ENCODE measurements at regions not wholly inside any gene's neighbourhood (a gene's known extent, or its start where the extent isn't known, plus 50 kb on each side); places are given as distances from the start of the nearest gene placed in this dataset.

- H3K36me3 ChIP-seq: no peaks in the 10 kb centered on the region
- no peaks in the 10 kb centered on the region for H3K27me3 ChIP-seq
- no peaks in the 10 kb centered on the region for H3K4me1 ChIP-seq
- no peak overlapping the region for H3K27ac ChIP-seq
- no peaks in the 10 kb centered on the region for H3K9me3 ChIP-seq
- H3K4me3 ChIP-seq: no peak overlapping the region
- 69 to 70% methylated on average over 1 of the region's 1 CpG for WGBS, 2 donors
- TF ChIP-seq CTCF (IDR thresholded peaks at IDR 0.05) (no peak), EP300 (IDR thresholded peaks at IDR 0.05) (no peak), POLR2A (IDR thresholded peaks at IDR 0.05) (no peak)
- DNase-seq (ENCODE audit: low spot score in 2 of 2): no peak
Observed at GRCh38 chr4:36979533-36979932, 265.0 kb upstream of the NWD2 start.

GRCh38 chr4:36990128-36990872 lies 254.2 kb upstream of the NWD2 start:
- Histone ChIP-seq H3K27me3 (no peaks in the 10 kb centered on the region), H3K36me3 (no peaks in the 10 kb centered on the region), H3K9me3 (no peaks in the 10 kb centered on the region), H3K4me3 (no peak overlapping the region), H3K27ac (no peak overlapping the region), H3K4me1 (no peaks in the 10 kb centered on the region)
- TF ChIP-seq CTCF (IDR thresholded peaks at IDR 0.05) (no peak), POLR2A (IDR thresholded peaks at IDR 0.05) (no peak), EP300 (IDR thresholded peaks at IDR 0.05) (no peak)
- no peak for DNase-seq (ENCODE audit: low spot score in 2 of 2)
- 69 to 79% methylated on average over 3 of the region's 3 CpGs for WGBS, 2 donors

GRCh38 chr4:36997727-36998126 lies 246.8 kb upstream of the NWD2 start:
- Histone ChIP-seq H3K9me3 (no peaks in the 10 kb centered on the region), H3K36me3 (no peaks in the 10 kb centered on the region), H3K27ac (no peak overlapping the region), H3K4me3 (no peak overlapping the region), H3K27me3 (no peaks in the 10 kb centered on the region), H3K4me1 (no peaks in the 10 kb centered on the region)
- DNase-seq (ENCODE audit: low spot score in 2 of 2): no peak
- 66 to 71% methylated on average over 3 of the region's 3 CpGs for WGBS, 2 donors
- TF ChIP-seq POLR2A (IDR thresholded peaks at IDR 0.05): no peak
- no peak for TF ChIP-seq CTCF (IDR thresholded peaks at IDR 0.05)
- no peak for TF ChIP-seq EP300 (IDR thresholded peaks at IDR 0.05)

GRCh38 chr4:37000281-37000680 lies 244.3 kb upstream of the NWD2 start:
- Histone ChIP-seq H3K9me3 (no peaks in the 10 kb centered on the region), H3K36me3 (no peaks in the 10 kb centered on the region), H3K4me3 (no peak overlapping the region), H3K27me3 (no peaks in the 10 kb centered on the region), H3K4me1 (no peaks in the 10 kb centered on the region), H3K27ac (no peak overlapping the region)
- DNase-seq (ENCODE audit: low spot score in 2 of 2): no peak
- TF ChIP-seq EP300 (IDR thresholded peaks at IDR 0.05): no peak
- no peak for TF ChIP-seq CTCF (IDR thresholded peaks at IDR 0.05)
- 90 to 94% methylated on average over 2 of the region's 2 CpGs for WGBS, 2 donors

GRCh38 chr4:37001688-37002436 lies 242.7 kb upstream of the NWD2 start:
- H3K36me3 ChIP-seq: no peaks in the 10 kb centered on the region
- TF ChIP-seq CTCF (IDR thresholded peaks at IDR 0.05) (no peak), POLR2A (IDR thresholded peaks at IDR 0.05) (no peak), EP300 (IDR thresholded peaks at IDR 0.05) (no peak)
- no peak overlapping the region for H3K4me3 ChIP-seq
- H3K27ac ChIP-seq: no peak overlapping the region
- DNase-seq (ENCODE audit: low spot score in 2 of 2): no peak
- H3K9me3 ChIP-seq: no peaks in the 10 kb centered on the region
- WGBS, 2 donors: 93 to 97% methylated on average over 30 of the region's 30 CpGs
- H3K4me1 ChIP-seq: no peaks in the 10 kb centered on the region
- H3K27me3 ChIP-seq: no peaks in the 10 kb centered on the region
